ENCODE measurements at regions not wholly inside any gene's neighbourhood (a gene's known extent, or its start where the extent isn't known, plus 50 kb on each side); places are given as distances from the start of the nearest gene placed in this dataset.

GRCh38 chr1:147824001-147824400 lies 63.6 kb upstream of the GJA5 start:
- no peaks in the 10 kb centered on the region for H3K79me2 ChIP-seq (ENCODE audit: low read length)
- H3K36me3 ChIP-seq (replicated peaks; ENCODE audit: insufficient read depth, low read length): no peaks in the 10 kb centered on the region
- no peaks in the 10 kb centered on the region for H3K27me3 ChIP-seq (replicated peaks; ENCODE audit: insufficient read depth, low read length)
- H3K4me1 ChIP-seq (ENCODE audit: low read length): no peaks in the 10 kb centered on the region
- H2AFZ ChIP-seq (ENCODE audit: low read length): no peak overlapping the region
- no peaks in the 10 kb centered on the region for H4K20me1 ChIP-seq (ENCODE audit: insufficient read depth, low read length)
- H3K9ac ChIP-seq (ENCODE audit: low read length): no peak overlapping the region
- DNase-seq: no peak
- no peaks in the 10 kb centered on the region for H3K9me3 ChIP-seq (replicated peaks; ENCODE audit: insufficient read depth, low read length)
- no peak overlapping the region for H3K4me3 ChIP-seq (ENCODE audit: low read length)
- H3K9me2 ChIP-seq (replicated peaks; ENCODE audit: insufficient read depth, low read length): no peaks in the 10 kb centered on the region
- no peak overlapping the region for H3K27ac ChIP-seq (ENCODE audit: low read length)
- H3K4me2 ChIP-seq (ENCODE audit: low read depth, low read length): no peak overlapping the region
- TF ChIP-seq CTCF (IDR thresholded peaks at IDR 0.05; ENCODE audit: low read length) (no peak), EZH2phosphoT487 (IDR thresholded peaks at IDR 0.05; ENCODE audit: low read length) (no peak), EZH2 (optimal IDR thresholded peaks at IDR 0.05; ENCODE audit: low read depth, low read length) (no peak)
- H3F3A ChIP-seq (ENCODE audit: insufficient read depth, low read length): no peaks in the 10 kb centered on the region

DNA sequence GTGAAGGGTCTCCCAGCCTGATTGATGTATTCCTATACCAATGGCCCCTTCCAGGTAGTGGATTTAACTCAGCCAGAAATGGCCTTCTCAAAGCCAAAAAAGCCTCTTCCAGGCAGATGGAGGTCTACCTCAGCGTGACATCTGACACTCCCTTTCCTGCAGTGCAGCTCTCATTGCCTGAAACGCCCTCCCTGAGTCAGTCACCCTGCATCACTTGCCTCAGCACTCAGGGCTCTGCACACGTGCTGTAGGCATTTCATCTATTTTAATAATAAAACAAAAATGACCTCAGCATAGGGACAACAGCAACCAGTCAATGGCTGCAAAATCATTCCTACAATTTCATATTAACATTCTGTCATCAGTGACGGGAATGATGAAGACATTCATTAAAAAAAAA lies 64.4 kb upstream of the GJA5 start:
- no peak overlapping the region for H2AFZ ChIP-seq (ENCODE audit: low read length)
- H3K27me3 ChIP-seq (replicated peaks; ENCODE audit: insufficient read depth, low read length): no peaks in the 10 kb centered on the region
- no peaks in the 10 kb centered on the region for H3K9me2 ChIP-seq (replicated peaks; ENCODE audit: insufficient read depth, low read length)
- no peak for DNase-seq
- H3K36me3 ChIP-seq (replicated peaks; ENCODE audit: insufficient read depth, low read length): no peaks in the 10 kb centered on the region
- H3K79me2 ChIP-seq (ENCODE audit: low read length): no peaks in the 10 kb centered on the region
- TF ChIP-seq EZH2phosphoT487 (IDR thresholded peaks at IDR 0.05; ENCODE audit: low read length) (no peak), EZH2 (optimal IDR thresholded peaks at IDR 0.05; ENCODE audit: low read depth, low read length) (no peak), CTCF (IDR thresholded peaks at IDR 0.05; ENCODE audit: low read length) (no peak)
- H3K27ac ChIP-seq (ENCODE audit: low read length): no peak overlapping the region
- no peaks in the 10 kb centered on the region for H3K9me3 ChIP-seq (replicated peaks; ENCODE audit: insufficient read depth, low read length)
- H3K4me1 ChIP-seq (ENCODE audit: low read length): no peaks in the 10 kb centered on the region
- H3K4me2 ChIP-seq (ENCODE audit: low read depth, low read length): no peak overlapping the region
- H3F3A ChIP-seq (ENCODE audit: insufficient read depth, low read length): no peaks in the 10 kb centered on the region
- H3K9ac ChIP-seq (ENCODE audit: low read length): no peak overlapping the region
- no peaks in the 10 kb centered on the region for H4K20me1 ChIP-seq (ENCODE audit: insufficient read depth, low read length)
- no peak overlapping the region for H3K4me3 ChIP-seq (ENCODE audit: low read length)

- H2AFZ ChIP-seq (ENCODE audit: low read length): no peak overlapping the region
- H3K4me2 ChIP-seq (ENCODE audit: low read depth, low read length): no peak overlapping the region
- no peaks in the 10 kb centered on the region for H4K20me1 ChIP-seq (ENCODE audit: insufficient read depth, low read length)
- no peak overlapping the region for H3K4me3 ChIP-seq (ENCODE audit: low read length)
- H3F3A ChIP-seq (ENCODE audit: insufficient read depth, low read length): no peaks in the 10 kb centered on the region
- no peaks in the 10 kb centered on the region for H3K27me3 ChIP-seq (replicated peaks; ENCODE audit: insufficient read depth, low read length)
- no peaks in the 10 kb centered on the region for H3K9me2 ChIP-seq (replicated peaks; ENCODE audit: insufficient read depth, low read length)
- no peaks in the 10 kb centered on the region for H3K4me1 ChIP-seq (ENCODE audit: low read length)
- H3K27ac ChIP-seq (ENCODE audit: low read length): no peak overlapping the region
- H3K79me2 ChIP-seq (ENCODE audit: low read length): no peaks in the 10 kb centered on the region
- H3K36me3 ChIP-seq (replicated peaks; ENCODE audit: insufficient read depth, low read length): no peaks in the 10 kb centered on the region
- TF ChIP-seq EZH2 (optimal IDR thresholded peaks at IDR 0.05; ENCODE audit: low read depth, low read length): no peak
- TF ChIP-seq EZH2phosphoT487 (IDR thresholded peaks at IDR 0.05; ENCODE audit: low read length): no peak
- no peak for TF ChIP-seq CTCF (IDR thresholded peaks at IDR 0.05; ENCODE audit: low read length)
- no peak for DNase-seq
- H3K9ac ChIP-seq (ENCODE audit: low read length): no peak overlapping the region
- H3K9me3 ChIP-seq (replicated peaks; ENCODE audit: insufficient read depth, low read length): no peaks in the 10 kb centered on the region
These were observed 65.2 kb upstream of the GJA5 start for GRCh38 chr1:147825586-147825985.
